ENCODE measurements at regions not wholly inside any gene's neighbourhood (a gene's known extent, or its start where the extent isn't known, plus 50 kb on each side); places are given as distances from the start of the nearest gene placed in this dataset.

DNA sequence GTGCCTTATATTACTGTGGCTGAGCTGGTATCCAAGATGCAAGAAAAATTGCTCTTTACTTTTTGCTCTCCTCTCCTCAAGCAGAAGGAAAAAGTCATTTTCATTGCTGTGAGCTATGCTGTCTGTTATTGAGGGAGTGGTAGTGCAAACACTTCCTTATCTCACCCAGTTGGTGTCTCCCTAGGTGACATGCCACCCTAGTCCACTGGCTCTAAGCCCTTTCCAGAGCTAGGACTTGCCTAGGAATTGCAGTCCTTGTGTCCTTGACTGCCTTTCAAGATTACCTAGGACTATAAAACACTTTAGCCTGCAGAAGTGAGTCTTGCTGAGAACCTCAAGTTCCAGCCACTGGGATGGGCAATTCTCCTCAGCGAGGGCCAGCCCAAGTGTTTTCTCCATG, 458.3 kb downstream of the MRPL39 start:
- H3K27ac ChIP-seq = no peak overlapping the region
- TF ChIP-seq, protein P1, sequence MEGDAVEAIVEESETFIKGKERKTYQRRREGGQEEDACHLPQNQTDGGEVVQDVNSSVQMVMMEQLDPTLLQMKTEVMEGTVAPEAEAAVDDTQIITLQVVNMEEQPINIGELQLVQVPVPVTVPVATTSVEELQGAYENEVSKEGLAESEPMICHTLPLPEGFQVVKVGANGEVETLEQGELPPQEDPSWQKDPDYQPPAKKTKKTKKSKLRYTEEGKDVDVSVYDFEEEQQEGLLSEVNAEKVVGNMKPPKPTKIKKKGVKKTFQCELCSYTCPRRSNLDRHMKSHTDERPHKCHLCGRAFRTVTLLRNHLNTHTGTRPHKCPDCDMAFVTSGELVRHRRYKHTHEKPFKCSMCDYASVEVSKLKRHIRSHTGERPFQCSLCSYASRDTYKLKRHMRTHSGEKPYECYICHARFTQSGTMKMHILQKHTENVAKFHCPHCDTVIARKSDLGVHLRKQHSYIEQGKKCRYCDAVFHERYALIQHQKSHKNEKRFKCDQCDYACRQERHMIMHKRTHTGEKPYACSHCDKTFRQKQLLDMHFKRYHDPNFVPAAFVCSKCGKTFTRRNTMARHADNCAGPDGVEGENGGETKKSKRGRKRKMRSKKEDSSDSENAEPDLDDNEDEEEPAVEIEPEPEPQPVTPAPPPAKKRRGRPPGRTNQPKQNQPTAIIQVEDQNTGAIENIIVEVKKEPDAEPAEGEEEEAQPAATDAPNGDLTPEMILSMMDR (conservative IDR thresholded peaks at IDR 0.05) = no peak

DNA sequence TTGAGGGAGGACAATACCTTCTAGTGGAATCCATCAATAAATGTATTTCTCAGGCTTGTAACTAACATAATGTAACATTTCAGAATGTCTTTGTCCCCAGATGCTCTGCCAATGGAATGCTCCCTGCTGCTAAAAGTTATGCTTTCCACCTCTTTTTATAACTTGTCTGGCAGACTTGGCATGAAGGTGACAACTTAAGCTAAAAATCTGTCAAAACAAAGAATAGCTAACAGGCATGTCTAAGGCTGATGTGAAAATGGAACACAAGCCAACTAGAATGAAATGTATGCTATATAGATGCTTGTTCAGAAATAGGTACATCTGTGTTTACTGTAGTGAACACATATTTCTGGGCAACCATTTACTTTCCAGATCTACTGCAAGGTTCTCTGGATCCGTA, 467.9 kb downstream of the MRPL39 start:
- H3K27ac ChIP-seq = no peak overlapping the region
- TF ChIP-seq, protein P1 (conservative IDR thresholded peaks at IDR 0.05) = no peak

DNA sequence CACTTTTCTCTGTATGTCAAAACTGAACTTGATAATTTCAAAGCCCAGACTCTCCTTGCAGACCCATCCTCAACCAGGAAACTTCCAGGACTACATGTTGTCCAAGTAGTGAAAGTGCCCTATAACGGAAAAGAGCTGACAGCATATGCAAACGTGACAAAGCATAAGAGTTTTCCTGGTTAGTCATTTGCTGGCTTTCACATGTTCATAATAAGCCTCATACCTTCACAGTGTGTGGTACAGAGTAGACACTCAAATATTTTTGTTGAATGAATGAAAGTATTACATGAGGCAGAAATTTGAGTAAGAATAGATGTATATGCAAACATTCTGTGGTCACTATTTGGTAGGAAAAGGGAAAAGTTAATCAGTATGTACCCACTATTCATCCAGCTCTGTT, 473.3 kb downstream of the MRPL39 start:
- TF ChIP-seq, protein P1 (conservative IDR thresholded peaks at IDR 0.05) = no peak
- no peak overlapping the region for H3K27ac ChIP-seq

DNA sequence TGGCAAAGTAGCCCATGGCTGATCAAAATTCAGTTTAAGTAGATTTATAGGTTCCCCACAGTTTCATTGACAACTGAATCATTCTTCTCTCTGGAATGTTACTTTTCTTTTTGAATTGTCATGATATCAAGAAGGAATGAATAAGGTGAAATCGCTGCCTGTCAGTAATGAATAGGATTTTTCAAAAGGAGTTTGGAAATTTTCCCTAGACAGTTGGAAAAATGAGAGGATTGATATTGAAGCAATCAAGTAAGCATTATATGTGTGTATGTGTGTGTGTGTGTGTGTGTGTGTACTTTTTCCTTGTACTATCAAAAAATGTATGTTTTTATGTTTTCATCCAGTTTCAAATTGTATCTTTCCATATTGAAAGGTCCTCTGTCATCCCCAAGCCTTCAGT, 479.5 kb downstream of the MRPL39 start:
- H3K27ac ChIP-seq = no peak overlapping the region
- TF ChIP-seq, protein P1 (conservative IDR thresholded peaks at IDR 0.05) = no peak

DNA sequence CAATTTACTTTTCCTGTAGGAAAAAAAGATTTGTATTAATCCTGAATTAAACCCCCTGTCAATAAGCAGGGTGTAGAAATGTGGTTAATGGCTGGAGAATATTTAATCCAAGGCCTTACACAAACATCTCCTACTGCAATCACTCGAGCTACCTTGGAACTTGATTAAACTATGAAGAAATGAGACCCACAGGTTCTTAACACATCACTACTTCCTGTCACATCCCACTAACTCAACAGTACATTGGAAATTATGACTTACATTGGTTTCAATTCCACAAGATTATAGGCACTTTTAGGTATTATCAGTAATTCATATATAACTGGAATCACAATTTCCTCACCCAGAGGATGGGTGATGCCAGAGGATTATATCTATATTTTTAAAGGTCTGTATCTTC, 480.3 kb downstream of the MRPL39 start:
- TF ChIP-seq, protein P1 (conservative IDR thresholded peaks at IDR 0.05) = no peak

DNA sequence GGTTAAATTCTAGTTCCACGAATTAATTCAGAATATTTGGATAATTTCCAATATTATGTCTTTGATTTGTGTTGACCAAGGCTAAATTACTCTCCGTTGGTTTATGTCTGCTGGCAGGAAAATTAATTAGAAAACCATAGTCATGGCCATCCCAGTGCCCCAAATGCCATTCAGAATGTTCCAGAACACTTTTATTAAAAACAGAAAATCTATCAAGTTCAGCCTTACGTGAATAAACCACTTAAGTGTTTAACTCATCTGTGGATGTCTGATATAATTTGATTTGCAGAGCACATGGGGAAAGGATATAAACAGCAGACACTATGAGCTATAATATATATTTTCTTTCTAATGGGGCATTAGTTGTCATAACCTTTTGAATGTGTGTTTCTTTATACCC, 480.7 kb downstream of the MRPL39 start:
- TF ChIP-seq, protein P1 (conservative IDR thresholded peaks at IDR 0.05) = no peak
- H3K27ac ChIP-seq = no peak overlapping the region

More for the DNA sequence above, 480.3 kb downstream of the MRPL39 start:
- no peak overlapping the region for H3K27ac ChIP-seq

DNA sequence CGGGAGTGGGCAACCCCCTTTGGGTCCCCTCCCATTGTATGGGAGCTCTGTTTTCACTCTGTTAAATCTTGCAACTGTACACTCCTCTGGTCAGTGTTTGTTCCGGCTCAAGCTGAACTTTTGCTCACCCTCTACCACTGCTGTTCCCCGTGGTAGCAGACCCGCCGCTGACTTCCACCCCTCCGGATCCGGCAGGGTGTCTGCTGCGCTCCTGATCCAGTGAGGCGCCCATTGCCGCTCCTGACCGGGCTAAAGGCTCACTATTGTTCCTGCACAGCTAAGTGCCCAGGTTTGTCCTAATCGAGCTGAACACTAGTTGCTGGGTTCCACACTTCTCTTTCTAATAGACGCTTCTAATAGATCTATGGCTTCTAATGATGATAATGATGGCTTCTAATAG, 488.6 kb downstream of the MRPL39 start:
- TF ChIP-seq, protein P1 (conservative IDR thresholded peaks at IDR 0.05) = no peak

DNA sequence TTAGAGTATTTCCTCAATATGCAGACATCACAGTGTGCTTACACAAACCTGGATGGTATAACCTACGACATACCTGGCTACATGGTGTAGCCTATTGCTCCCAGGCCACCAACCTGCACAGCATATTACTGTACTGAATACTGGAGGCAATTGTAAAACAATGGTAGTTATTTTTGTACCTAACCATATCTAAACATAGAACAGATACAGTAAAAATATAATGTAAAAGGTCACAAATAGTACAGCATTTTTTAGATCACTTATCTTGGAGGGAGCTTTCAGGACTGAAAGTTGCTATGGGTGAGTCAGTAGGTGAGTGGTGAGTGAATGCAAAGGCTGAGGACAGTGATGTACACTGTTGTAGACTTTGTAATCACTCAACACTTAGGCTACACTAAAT, 492.3 kb downstream of the MRPL39 start:
- no peak overlapping the region for H3K27ac ChIP-seq
- TF ChIP-seq, protein P1 (conservative IDR thresholded peaks at IDR 0.05) = no peak

More for the DNA sequence above, 488.6 kb downstream of the MRPL39 start:
- H3K27ac ChIP-seq = no peak overlapping the region

All from VCaP (cell line).